ENCODE measurements at regions not wholly inside any gene's neighbourhood (a gene's known extent, or its start where the extent isn't known, plus 50 kb on each side); places are given as distances from the start of the nearest gene placed in this dataset.

GRCh38 chr15:53830707-53831386, 71.4 kb upstream of the WDR72 start:
- no peak for TF ChIP-seq EZH2 (IDR thresholded peaks at IDR 0.05; ENCODE audit: low read length)
- TF ChIP-seq, protein P1, sequence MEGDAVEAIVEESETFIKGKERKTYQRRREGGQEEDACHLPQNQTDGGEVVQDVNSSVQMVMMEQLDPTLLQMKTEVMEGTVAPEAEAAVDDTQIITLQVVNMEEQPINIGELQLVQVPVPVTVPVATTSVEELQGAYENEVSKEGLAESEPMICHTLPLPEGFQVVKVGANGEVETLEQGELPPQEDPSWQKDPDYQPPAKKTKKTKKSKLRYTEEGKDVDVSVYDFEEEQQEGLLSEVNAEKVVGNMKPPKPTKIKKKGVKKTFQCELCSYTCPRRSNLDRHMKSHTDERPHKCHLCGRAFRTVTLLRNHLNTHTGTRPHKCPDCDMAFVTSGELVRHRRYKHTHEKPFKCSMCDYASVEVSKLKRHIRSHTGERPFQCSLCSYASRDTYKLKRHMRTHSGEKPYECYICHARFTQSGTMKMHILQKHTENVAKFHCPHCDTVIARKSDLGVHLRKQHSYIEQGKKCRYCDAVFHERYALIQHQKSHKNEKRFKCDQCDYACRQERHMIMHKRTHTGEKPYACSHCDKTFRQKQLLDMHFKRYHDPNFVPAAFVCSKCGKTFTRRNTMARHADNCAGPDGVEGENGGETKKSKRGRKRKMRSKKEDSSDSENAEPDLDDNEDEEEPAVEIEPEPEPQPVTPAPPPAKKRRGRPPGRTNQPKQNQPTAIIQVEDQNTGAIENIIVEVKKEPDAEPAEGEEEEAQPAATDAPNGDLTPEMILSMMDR (optimal IDR thresholded peaks at IDR 0.05 in 1 of 3, IDR thresholded peaks at IDR 0.05 in 1 of 3, conservative IDR thresholded peaks at IDR 0.05 in 1 of 3; ENCODE audit: extremely low read depth in 1 of 3, insufficient read depth in 2 of 3, low read length in 3 of 3): no peak
